GM21786 (cell line): ENCODE measurements at regions not wholly inside any gene's neighbourhood (a gene's known extent, or its start where the extent isn't known, plus 50 kb on each side); places are given as distances from the start of the nearest gene placed in this dataset.
"Not testable (repeated sequence)": the region's sequence is repeated elsewhere in the genome, so short reads cannot be mapped to it uniquely, and the experiment has no call there.

ENCODE experiments used
- ATAC-seq: cut with Tn5 transposase; IDR thresholded peaks from one replicate; pipeline ENCODE4 v1.9.1; 2021; ENCODE audit not compliant: unreplicated experiment

- no peak for ATAC-seq
These were observed 193.2 kb downstream of the GOLGA6L6 start for GRCh38 chr15:20348291-20348899.

- ATAC-seq = no peak
These were observed 195.4 kb downstream of the GOLGA6L6 start for GRCh38 chr15:20346082-20346805.

GRCh38 chr15:20345401-20345958, 196.1 kb downstream of the GOLGA6L6 start:
- ATAC-seq = no peak

- ATAC-seq = no peak
These were observed 196.8 kb downstream of the GOLGA6L6 start for GRCh38 chr15:20344601-20345400.

GRCh38 chr15:20343395-20344211, 198.0 kb downstream of the GOLGA6L6 start:
- not testable (repeated sequence) for ATAC-seq

GRCh38 chr15:20342601-20343394, 198.8 kb downstream of the GOLGA6L6 start:
- ATAC-seq = not testable (repeated sequence)

GRCh38 chr15:20341901-20342600, 199.5 kb downstream of the GOLGA6L6 start:
- ATAC-seq = no peak

GRCh38 chr15:20340931-20341661, 200.5 kb downstream of the GOLGA6L6 start:
- no peak for ATAC-seq

GRCh38 chr15:20340331-20340811, 201.2 kb downstream of the GOLGA6L6 start:
- ATAC-seq = no peak

- ATAC-seq = not testable (repeated sequence)
These were observed 202.4 kb downstream of the GOLGA6L6 start for GRCh38 chr15:20339086-20339791.

GRCh38 chr15:20338671-20339070, 202.9 kb downstream of the GOLGA6L6 start:
- not testable (repeated sequence) for ATAC-seq

- ATAC-seq = not testable (repeated sequence)
These were observed 204.4 kb downstream of the GOLGA6L6 start for GRCh38 chr15:20337238-20337637.

- not testable (repeated sequence) for ATAC-seq
These were observed 207.1 kb downstream of the GOLGA6L6 start for GRCh38 chr15:20334451-20334850.

- ATAC-seq = not testable (repeated sequence)
These were observed 215.8 kb downstream of the GOLGA6L6 start for GRCh38 chr15:20325751-20326150.

GRCh38 chr15:20317132-20317531, 224.5 kb downstream of the GOLGA6L6 start:
- ATAC-seq = not testable (repeated sequence)

- ATAC-seq = not testable (repeated sequence)
These were observed 230.5 kb downstream of the GOLGA6L6 start for GRCh38 chr15:20311014-20311680.

- no peak for ATAC-seq
These were observed 231.0 kb downstream of the GOLGA6L6 start for GRCh38 chr15:20310603-20311002.
